Endothelial cell of umbilical vein (primary cell): ENCODE measurements at regions not wholly inside any gene's neighbourhood (a gene's known extent, or its start where the extent isn't known, plus 50 kb on each side); places are given as distances from the start of the nearest gene placed in this dataset.

Experiments
- BruUV-seq: library from RNA; stranded (reverse); fragments of 400-500 nt; replicated peaks from 2 replicates; lab custom pipeline; 2021; lab: Mats Ljungman, UMichigan
- CTCF ChIA-PET: fragments of 300-600, 350-600 bp; sonication (Branson Sonifier 250); formaldehyde crosslinking; loops from one replicate; lab custom pipeline; 2021; ENCODE audit warnings: antibody characterized with exemption, inconsistent platforms; lab: Charles Lee
- POLR2A ChIA-PET: fragments of 300-600, 350-600 bp; sonication (Branson Sonifier 250); formaldehyde crosslinking; loops from one replicate; lab custom pipeline; 2021; ENCODE audit warnings: antibody characterized with exemption, inconsistent platforms; lab: Charles Lee
- DNase-seq: peaks from one replicate; pipeline ENCODE4 v3.0.0-alpha.2; 2011; ENCODE audit warnings: low read depth, low spot score
- FAIRE-seq: peaks from 2 replicates; lab custom pipeline; 2011; peaks lifted over from hg19 to GRCh38; lab: Jason Lieb, UNC
- H2AFZ ChIP-seq: 2 replicates; pipeline ENCODE4 v1.6.0; 2012; ENCODE audit warnings: low read depth, low read length, control low read depth, inconsistent platforms
- H3K27ac ChIP-seq: 2 replicates; pipeline ENCODE4 v1.5.1; 2011; ENCODE audit warnings: low read depth, mild to moderate bottlenecking, control low read depth, low read length, moderate library complexity; ENCODE audit not compliant: insufficient read depth
- H3K27me3 ChIP-seq, 2 experiments: 2 replicates each; pipeline versions ENCODE4 v1.6.0 to v1.6.1; 2011; ENCODE audit warnings: low read length in 2 of 2, mixed read lengths in 1 of 2; ENCODE audit not compliant: control insufficient read depth in 2 of 2, insufficient read depth in 2 of 2
- H3K36me3 ChIP-seq, 2 experiments: 2 replicates in 1 of 2; 3 replicates in 1 of 2; pipeline ENCODE4 v1.5.1; 2011; ENCODE audit warnings: low read length in 2 of 2, mild to moderate bottlenecking in 1 of 2, moderate library complexity in 1 of 2; ENCODE audit not compliant: control insufficient read depth in 2 of 2, insufficient read depth in 2 of 2; ENCODE audit errors: extremely low read depth in 1 of 2
- H3K4me1 ChIP-seq: 3 replicates; pipeline ENCODE4 v1.5.1; 2011; ENCODE audit warnings: mild to moderate bottlenecking, low read length; ENCODE audit not compliant: control insufficient read depth, insufficient read depth; ENCODE audit errors: extremely low read depth
- H3K4me2 ChIP-seq: 2 replicates; pipeline ENCODE4 v1.6.1; 2011; ENCODE audit warnings: low read length, control low read depth, mixed read lengths; ENCODE audit not compliant: insufficient read depth
- H3K4me3 ChIP-seq, 3 experiments: fragments of 200-600 bp in 1 of 3; sonication (generic), shearing (Covaris generic) in 1 of 3; replicated peaks in 1 of 3; 2 replicates each; pipeline ENCODE4 v1.5.1; 2011 to 2016; ENCODE audit warnings: control low read depth in 3 of 3, low read length in 3 of 3, mild to moderate bottlenecking in 2 of 3, inconsistent platforms in 1 of 3, low read depth in 1 of 3, moderate library complexity in 1 of 3; ENCODE audit not compliant: insufficient read depth in 1 of 3
- H3K79me2 ChIP-seq: 2 replicates; pipeline ENCODE4 v1.6.0; 2012; ENCODE audit warnings: low read length, inconsistent platforms; ENCODE audit not compliant: control insufficient read depth, insufficient read depth
- H3K9ac ChIP-seq: replicated peaks from 2 replicates; pipeline ENCODE3; 2011; ENCODE audit warnings: low read length, control low read depth; ENCODE audit not compliant: insufficient read depth; ENCODE audit errors: extremely low read depth
- H3K9me1 ChIP-seq: replicated peaks from 3 replicates; pipeline ENCODE4 v1.6.0; 2011; ENCODE audit warnings: mild to moderate bottlenecking, low read length; ENCODE audit not compliant: control insufficient read depth, insufficient read depth; ENCODE audit errors: extremely low read depth
- H3K9me3 ChIP-seq: replicated peaks from 2 replicates; pipeline ENCODE4 v1.5.1; 2012; ENCODE audit warnings: low read length, inconsistent platforms; ENCODE audit not compliant: control insufficient read depth, insufficient read depth
- H4K20me1 ChIP-seq: replicated peaks from 2 replicates; pipeline ENCODE3; 2011; ENCODE audit warnings: mild to moderate bottlenecking, low read length; ENCODE audit not compliant: control insufficient read depth, insufficient read depth; ENCODE audit errors: extremely low read depth
- EZH2 ChIP-seq: IDR thresholded peaks from 2 replicates; pipeline ENCODE4 v1.6.1; 2012; ENCODE audit warnings: borderline replicate concordance, low read depth, mild to moderate bottlenecking, moderate library complexity, low read length, inconsistent platforms; ENCODE audit not compliant: severe bottlenecking
- FOS ChIP-seq: IDR thresholded peaks from 2 replicates; pipeline ENCODE4 v1.6.1; 2011; ENCODE audit warnings: mild to moderate bottlenecking, low read length, moderate library complexity, borderline replicate concordance; ENCODE audit not compliant: insufficient read depth
- GATA2 ChIP-seq: IDR thresholded peaks from 2 replicates; pipeline ENCODE4 v1.7.0; 2011; ENCODE audit warnings: low read depth, mild to moderate bottlenecking, moderate library complexity, mixed read lengths, low read length; ENCODE audit not compliant: insufficient read length, insufficient read depth
- JUN ChIP-seq: IDR thresholded peaks from 2 replicates; pipeline ENCODE4 v1.6.1; 2011; ENCODE audit warnings: borderline replicate concordance, low read depth; ENCODE audit not compliant: insufficient read length, insufficient read depth
- MAX ChIP-seq: IDR thresholded peaks from 2 replicates; pipeline ENCODE4 v1.6.1; 2011; ENCODE audit not compliant: insufficient read depth, insufficient read length
- MYC ChIP-seq: IDR thresholded peaks from one replicate; pipeline ENCODE4 v1.6.1; 2011; ENCODE audit warnings: mild to moderate bottlenecking, low read depth, low read length
- POLR2A ChIP-seq: IDR thresholded peaks from 2 replicates; pipeline ENCODE4 v1.6.1; 2012; ENCODE audit warnings: low read depth, mild to moderate bottlenecking, control low read depth, low read length
- POLR2AphosphoS5 ChIP-seq: IDR thresholded peaks from 2 replicates; pipeline ENCODE4 v1.6.1; 2012; ENCODE audit warnings: low read depth, mild to moderate bottlenecking, control low read depth, low read length, moderate library complexity; ENCODE audit not compliant: insufficient read depth
- dilution Hi-C: fragments of 300-500 bp; cut with MboI; formaldehyde crosslinking; loops from one replicate; pipeline ENCODE4 v1.15.0; 2019; ENCODE audit warnings: low sequenced_read_pairs; ENCODE audit not compliant: extremely low pct_ligation_motif_present
- intact Hi-C: fragments of 100-400 bp; cut with micrococcal nuclease; formaldehyde crosslinking; loops from one replicate; pipeline ENCODE4 v1.10.0; 2022
- TF ChIP-seq, protein P1 (sequence below), 2 donors: IDR thresholded peaks; 1 replicate in 1 of 2; 2 replicates in 1 of 2; pipeline ENCODE4 v1.5.1; 2011; ENCODE audit warnings: low read length in 2 of 2, mild to moderate bottlenecking in 2 of 2, moderate library complexity in 2 of 2, control low read depth in 1 of 2, inconsistent platforms in 1 of 2, low read depth in 1 of 2; ENCODE audit not compliant: insufficient read depth in 1 of 2; ENCODE audit errors: extremely low read depth in 1 of 2

DNA sequence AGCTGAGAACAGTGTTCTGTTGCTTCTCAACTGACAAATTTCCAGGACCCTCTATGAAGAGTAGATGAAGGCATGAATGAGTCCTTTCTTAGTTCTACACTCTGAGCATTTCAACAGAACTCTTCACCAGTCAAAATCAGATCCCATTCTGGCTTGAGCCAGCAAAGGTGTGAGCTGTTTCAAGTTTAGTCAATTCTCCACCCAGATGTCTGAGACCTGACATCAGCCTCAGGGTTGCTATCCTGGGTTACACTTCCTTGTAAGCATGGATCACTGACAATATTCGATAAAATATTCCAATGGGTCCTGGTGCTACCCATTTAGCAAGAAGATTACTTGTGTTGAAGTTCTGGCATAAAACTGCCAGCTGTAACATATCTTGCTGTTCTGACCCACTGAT, 97.6 kb upstream of the PPP2R3A start:
- Histone ChIP-seq H3K9me1 (no peaks in the 10 kb centered on the region), H4K20me1 (no peaks in the 10 kb centered on the region), H3K27me3 (no peaks in the 10 kb centered on the region), H2AFZ (no peak overlapping the region), H3K4me1 (no peaks in the 10 kb centered on the region), H3K9me3 (no peaks in the 10 kb centered on the region), H3K4me2 (no peak overlapping the region), H3K4me3 (no peak overlapping the region), H3K36me3 (no peaks in the 10 kb centered on the region), H3K27ac (no peak overlapping the region), H3K79me2 (no peaks in the 10 kb centered on the region), H3K9ac (no peak overlapping the region)
- TF ChIP-seq MYC (no peak), JUN (no peak), FOS (no peak), MAX (no peak), POLR2A (no peak), POLR2AphosphoS5 (no peak), GATA2 (no peak), EZH2 (no peak)
- TF ChIP-seq, protein P1, sequence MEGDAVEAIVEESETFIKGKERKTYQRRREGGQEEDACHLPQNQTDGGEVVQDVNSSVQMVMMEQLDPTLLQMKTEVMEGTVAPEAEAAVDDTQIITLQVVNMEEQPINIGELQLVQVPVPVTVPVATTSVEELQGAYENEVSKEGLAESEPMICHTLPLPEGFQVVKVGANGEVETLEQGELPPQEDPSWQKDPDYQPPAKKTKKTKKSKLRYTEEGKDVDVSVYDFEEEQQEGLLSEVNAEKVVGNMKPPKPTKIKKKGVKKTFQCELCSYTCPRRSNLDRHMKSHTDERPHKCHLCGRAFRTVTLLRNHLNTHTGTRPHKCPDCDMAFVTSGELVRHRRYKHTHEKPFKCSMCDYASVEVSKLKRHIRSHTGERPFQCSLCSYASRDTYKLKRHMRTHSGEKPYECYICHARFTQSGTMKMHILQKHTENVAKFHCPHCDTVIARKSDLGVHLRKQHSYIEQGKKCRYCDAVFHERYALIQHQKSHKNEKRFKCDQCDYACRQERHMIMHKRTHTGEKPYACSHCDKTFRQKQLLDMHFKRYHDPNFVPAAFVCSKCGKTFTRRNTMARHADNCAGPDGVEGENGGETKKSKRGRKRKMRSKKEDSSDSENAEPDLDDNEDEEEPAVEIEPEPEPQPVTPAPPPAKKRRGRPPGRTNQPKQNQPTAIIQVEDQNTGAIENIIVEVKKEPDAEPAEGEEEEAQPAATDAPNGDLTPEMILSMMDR (IDR thresholded peaks at IDR 0.05; ENCODE audit: extremely low read depth in 1 of 2, insufficient read depth in 1 of 2, low read depth in 1 of 2, low read length in 2 of 2) = no peak
- CTCF ChIA-PET = no interaction called here
- POLR2A ChIA-PET = no interaction called here
- FAIRE-seq (no peak), DNase-seq (no peak)
- no TSS peak for BruUV-seq
- dilution Hi-C loops (no loop called here), intact Hi-C loops (no loop called here)
